HL-60 (cell line): ENCODE measurements at regions not wholly inside any gene's neighbourhood (a gene's known extent, or its start where the extent isn't known, plus 50 kb on each side); places are given as distances from the start of the nearest gene placed in this dataset.

ENCODE experiments used
- DNase-seq, 2 experiments: peaks; one replicate each; pipeline ENCODE4 v3.0.0-alpha.2; 2010 to 2020; ENCODE audit warnings: low read depth in 1 of 2, low spot score in 1 of 2
- H3K27ac ChIP-seq: fragments of 250-450 bp; sonication (Bioruptor Pico); replicated peaks from 2 replicates; pipeline ENCODE4 v1.5.1; 2020; ENCODE audit warnings: mild to moderate bottlenecking, moderate library complexity
- H3K27me3 ChIP-seq: fragments of 250-450 bp; sonication (Bioruptor Pico); 2 replicates; pipeline ENCODE4 v1.5.1; 2021; ENCODE audit warnings: mild to moderate bottlenecking, moderate library complexity; ENCODE audit not compliant: insufficient read depth, poor library complexity, severe bottlenecking
- H3K4me3 ChIP-seq: replicated peaks from 2 replicates; pipeline ENCODE4 v1.5.1; 2011; ENCODE audit warnings: mild to moderate bottlenecking, control low read depth, low read length; ENCODE audit not compliant: insufficient read depth
- GABPA ChIP-seq: IDR thresholded peaks from 2 replicates; pipeline ENCODE4 v1.6.1; 2012; ENCODE audit warnings: low read depth
- POLR2AphosphoS5 ChIP-seq: IDR thresholded peaks from 2 replicates; pipeline ENCODE4 v1.6.1; 2012; ENCODE audit warnings: low read depth
- SPI1 ChIP-seq: IDR thresholded peaks from 2 replicates; pipeline ENCODE4 v1.6.1; 2012; ENCODE audit warnings: low read depth, mild to moderate bottlenecking, borderline replicate concordance
- TF ChIP-seq, protein P1 (sequence below): IDR thresholded peaks from one replicate; pipeline ENCODE4 v1.5.1; 2011; ENCODE audit warnings: low read length, control low read depth, inconsistent platforms; ENCODE audit not compliant: insufficient read depth
- TF ChIP-seq, protein P2 (sequence below): IDR thresholded peaks from 2 replicates; pipeline ENCODE4 v1.6.1; 2012; ENCODE audit warnings: low read depth; ENCODE audit not compliant: insufficient replicate concordance

DNA sequence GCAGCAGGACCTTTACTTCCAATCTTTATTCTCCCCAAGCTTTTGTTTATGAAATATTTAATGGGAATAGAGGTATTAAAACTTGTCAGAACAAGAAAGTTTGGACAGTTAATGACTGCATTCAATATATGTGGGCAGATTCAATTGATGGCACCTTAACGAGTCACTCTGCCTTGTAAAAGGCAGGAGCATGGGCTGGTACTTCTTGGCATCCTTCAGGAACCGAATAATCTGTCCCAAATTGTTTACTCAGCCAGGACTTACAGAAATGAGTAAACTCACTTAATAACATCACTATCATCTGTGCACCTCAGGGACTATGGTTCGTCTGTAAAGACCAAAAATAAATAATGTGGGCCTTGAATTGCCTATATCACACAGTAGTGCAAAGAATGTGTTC, 1280.3 kb upstream of the TMEFF2 start:
- TF ChIP-seq SPI1 (no peak), POLR2AphosphoS5 (no peak), GABPA (no peak)
- TF ChIP-seq, protein P1, sequence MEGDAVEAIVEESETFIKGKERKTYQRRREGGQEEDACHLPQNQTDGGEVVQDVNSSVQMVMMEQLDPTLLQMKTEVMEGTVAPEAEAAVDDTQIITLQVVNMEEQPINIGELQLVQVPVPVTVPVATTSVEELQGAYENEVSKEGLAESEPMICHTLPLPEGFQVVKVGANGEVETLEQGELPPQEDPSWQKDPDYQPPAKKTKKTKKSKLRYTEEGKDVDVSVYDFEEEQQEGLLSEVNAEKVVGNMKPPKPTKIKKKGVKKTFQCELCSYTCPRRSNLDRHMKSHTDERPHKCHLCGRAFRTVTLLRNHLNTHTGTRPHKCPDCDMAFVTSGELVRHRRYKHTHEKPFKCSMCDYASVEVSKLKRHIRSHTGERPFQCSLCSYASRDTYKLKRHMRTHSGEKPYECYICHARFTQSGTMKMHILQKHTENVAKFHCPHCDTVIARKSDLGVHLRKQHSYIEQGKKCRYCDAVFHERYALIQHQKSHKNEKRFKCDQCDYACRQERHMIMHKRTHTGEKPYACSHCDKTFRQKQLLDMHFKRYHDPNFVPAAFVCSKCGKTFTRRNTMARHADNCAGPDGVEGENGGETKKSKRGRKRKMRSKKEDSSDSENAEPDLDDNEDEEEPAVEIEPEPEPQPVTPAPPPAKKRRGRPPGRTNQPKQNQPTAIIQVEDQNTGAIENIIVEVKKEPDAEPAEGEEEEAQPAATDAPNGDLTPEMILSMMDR = no peak
- TF ChIP-seq, protein P2, sequence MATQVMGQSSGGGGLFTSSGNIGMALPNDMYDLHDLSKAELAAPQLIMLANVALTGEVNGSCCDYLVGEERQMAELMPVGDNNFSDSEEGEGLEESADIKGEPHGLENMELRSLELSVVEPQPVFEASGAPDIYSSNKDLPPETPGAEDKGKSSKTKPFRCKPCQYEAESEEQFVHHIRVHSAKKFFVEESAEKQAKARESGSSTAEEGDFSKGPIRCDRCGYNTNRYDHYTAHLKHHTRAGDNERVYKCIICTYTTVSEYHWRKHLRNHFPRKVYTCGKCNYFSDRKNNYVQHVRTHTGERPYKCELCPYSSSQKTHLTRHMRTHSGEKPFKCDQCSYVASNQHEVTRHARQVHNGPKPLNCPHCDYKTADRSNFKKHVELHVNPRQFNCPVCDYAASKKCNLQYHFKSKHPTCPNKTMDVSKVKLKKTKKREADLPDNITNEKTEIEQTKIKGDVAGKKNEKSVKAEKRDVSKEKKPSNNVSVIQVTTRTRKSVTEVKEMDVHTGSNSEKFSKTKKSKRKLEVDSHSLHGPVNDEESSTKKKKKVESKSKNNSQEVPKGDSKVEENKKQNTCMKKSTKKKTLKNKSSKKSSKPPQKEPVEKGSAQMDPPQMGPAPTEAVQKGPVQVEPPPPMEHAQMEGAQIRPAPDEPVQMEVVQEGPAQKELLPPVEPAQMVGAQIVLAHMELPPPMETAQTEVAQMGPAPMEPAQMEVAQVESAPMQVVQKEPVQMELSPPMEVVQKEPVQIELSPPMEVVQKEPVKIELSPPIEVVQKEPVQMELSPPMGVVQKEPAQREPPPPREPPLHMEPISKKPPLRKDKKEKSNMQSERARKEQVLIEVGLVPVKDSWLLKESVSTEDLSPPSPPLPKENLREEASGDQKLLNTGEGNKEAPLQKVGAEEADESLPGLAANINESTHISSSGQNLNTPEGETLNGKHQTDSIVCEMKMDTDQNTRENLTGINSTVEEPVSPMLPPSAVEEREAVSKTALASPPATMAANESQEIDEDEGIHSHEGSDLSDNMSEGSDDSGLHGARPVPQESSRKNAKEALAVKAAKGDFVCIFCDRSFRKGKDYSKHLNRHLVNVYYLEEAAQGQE = no peak
- no peak for DNase-seq
- no peak overlapping the region for H3K27ac ChIP-seq

DNA sequence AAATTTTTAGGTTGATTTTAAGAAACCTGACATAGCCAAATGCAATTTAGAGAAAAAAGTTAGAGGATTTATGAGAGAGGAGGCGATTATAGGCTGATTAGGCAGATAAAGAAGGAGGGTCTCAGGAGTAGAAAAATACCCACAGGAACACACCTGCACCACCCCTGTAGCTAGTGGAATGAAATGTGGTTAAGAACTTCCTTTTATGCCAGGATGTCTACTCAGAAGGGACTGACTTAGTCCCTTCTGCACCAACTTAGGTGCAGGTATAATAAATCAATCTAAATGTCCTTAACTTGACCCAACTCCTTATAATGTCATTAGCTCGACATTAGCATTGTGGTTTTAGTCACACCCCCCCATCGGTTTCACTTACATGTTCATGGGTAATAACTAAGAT, 1274.5 kb upstream of the TMEFF2 start:
- Histone ChIP-seq H3K27ac (no peak overlapping the region), H3K4me3 (no peak overlapping the region), H3K27me3 (no peaks in the 10 kb centered on the region)
- DNase-seq = no peak
- TF ChIP-seq, protein P2 = no peak
- TF ChIP-seq SPI1 = no peak
- no peak for TF ChIP-seq GABPA
- no peak for TF ChIP-seq POLR2AphosphoS5
- TF ChIP-seq, protein P1 = no peak

More for the DNA sequence above, 1280.3 kb upstream of the TMEFF2 start:
- Histone ChIP-seq H3K4me3 (no peak overlapping the region), H3K27me3 (no peaks in the 10 kb centered on the region)

DNA sequence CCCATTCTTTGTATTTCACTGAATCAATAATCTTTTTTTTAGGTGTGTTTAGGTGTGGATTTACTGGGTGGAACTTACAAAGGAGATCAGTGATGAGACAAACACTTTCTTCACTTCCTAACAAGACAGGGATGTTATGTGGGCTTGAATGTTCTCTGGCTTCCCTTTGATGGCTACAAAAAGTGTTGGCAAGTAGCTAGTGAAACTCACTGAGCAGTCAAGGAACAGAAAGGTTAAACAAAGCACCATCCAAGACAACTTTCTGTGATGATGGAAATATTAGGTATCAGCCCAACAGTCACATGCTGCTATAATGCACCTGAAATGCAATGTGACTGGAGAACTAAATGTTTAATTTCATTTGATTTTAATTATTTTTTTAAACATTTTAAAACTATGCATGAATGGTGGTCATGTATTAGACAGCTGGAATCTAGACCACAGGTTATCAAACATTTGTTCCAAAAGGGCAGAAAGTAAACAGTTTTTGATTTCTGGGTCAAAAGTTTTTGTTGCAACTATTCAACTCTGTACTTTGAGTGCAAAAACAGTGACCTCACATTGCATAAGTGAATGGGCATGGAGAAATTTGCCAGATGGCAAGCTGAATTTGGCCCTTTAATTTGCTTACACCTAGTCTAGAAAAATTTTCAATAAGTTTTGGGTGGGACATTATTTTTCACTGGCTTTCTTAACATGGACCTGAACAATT, 1272.7 kb upstream of the TMEFF2 start:
- TF ChIP-seq POLR2AphosphoS5 = no peak
- TF ChIP-seq SPI1 = no peak
- no peak for TF ChIP-seq GABPA
- TF ChIP-seq, protein P2 = no peak
- TF ChIP-seq, protein P1 = no peak
- no peak for DNase-seq

More for the DNA sequence above, 1272.7 kb upstream of the TMEFF2 start:
- H3K4me3 ChIP-seq = no peak overlapping the region
- H3K27me3 ChIP-seq = no peaks in the 10 kb centered on the region
- no peak overlapping the region for H3K27ac ChIP-seq
